GM12878 (cell line): ENCODE measurements at regions not wholly inside any gene's neighbourhood (a gene's known extent, or its start where the extent isn't known, plus 50 kb on each side); places are given as distances from the start of the nearest gene placed in this dataset.

Experiments
- GABPA ChIP-seq: IDR thresholded peaks from 2 replicates; pipeline ENCODE4 v1.6.1; 2014; ENCODE audit warnings: antibody characterized with exemption, low read depth, mild to moderate bottlenecking, inconsistent platforms
- MTA2 ChIP-seq: fragments of 450-650 bp; IDR thresholded peaks from 2 replicates; pipeline ENCODE4 v1.6.1; 2016; ENCODE audit warnings: low read depth, mild to moderate bottlenecking, moderate library complexity
- RFX5 ChIP-seq: IDR thresholded peaks from 2 replicates; pipeline ENCODE4 v1.6.1; 2011; ENCODE audit warnings: low read depth, low read length, improper control_type of control experiment

DNA sequence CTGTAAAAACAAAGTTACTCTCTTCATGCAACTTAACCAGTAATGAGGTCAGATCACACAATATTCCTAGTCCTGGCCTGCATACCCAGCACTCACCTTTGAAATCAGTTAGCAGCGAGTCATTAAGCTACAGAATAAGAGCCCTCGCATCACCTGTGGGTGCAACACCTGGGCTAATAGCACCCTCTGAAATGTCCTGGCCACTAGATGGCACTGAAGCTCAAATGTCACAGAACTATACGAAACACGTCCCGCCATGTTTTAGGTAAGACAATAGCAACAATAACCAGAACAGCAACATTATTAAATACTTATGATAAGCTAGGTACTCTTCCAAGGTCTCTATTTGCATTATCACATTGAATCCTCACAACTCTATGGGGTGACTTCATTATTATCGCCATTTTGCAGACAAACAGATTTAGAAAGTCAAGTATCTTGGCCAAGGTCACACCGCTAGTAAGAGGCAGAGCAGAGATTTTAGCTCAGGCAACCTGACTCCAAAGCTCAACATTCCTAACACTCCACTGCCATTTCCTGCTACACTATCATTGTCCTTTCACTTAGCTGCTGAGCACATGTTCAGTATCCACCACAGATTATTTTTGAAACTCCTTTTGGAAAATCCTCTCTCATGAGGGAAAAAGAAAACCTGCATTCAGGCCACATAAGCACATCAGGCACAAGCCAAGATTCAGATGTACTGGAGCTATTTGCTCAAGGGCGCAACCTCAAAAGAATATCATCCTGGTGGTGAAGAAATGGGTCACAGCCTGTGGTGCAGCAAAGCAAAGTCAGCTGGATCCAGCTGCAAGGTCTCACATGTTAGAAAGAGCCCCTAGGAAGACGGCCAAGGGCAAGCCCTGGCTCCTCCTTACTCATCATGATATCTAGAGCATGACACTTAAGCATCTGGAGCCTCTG, 59.5 kb upstream of the KDR start:
- TF ChIP-seq MTA2 (no peak), GABPA (no peak), RFX5 (no peak)
